ENCODE measurements at regions not wholly inside any gene's neighbourhood (a gene's known extent, or its start where the extent isn't known, plus 50 kb on each side); places are given as distances from the start of the nearest gene placed in this dataset.

- Histone ChIP-seq H3K27ac (no peak overlapping the region), H3K36me3 (no peaks in the 10 kb centered on the region), H3K9me3 (no peaks in the 10 kb centered on the region), H3K4me3 (no peak overlapping the region), H3K4me1 (no peaks in the 10 kb centered on the region), H3K27me3 (no peaks in the 10 kb centered on the region)
- no peak for DNase-seq (ENCODE audit: extremely low spot score in 2 of 2)
- TF ChIP-seq POLR2AphosphoS5 (IDR thresholded peaks at IDR 0.05; ENCODE audit: insufficient read depth in 1 of 2, low read depth in 1 of 2) (no peak), POLR2A (IDR thresholded peaks at IDR 0.05) (no peak), CTCF (IDR thresholded peaks at IDR 0.05) (no peak)
- intact Hi-C loops (cut with DNase I) = no loop called here
Observed at GRCh38 chr14:39716987-39717570, 284.8 kb upstream of the FBXO33 start.

- TF ChIP-seq POLR2AphosphoS5 (IDR thresholded peaks at IDR 0.05; ENCODE audit: insufficient read depth in 1 of 2, low read depth in 1 of 2) (no peak), CTCF (IDR thresholded peaks at IDR 0.05) (no peak), POLR2A (IDR thresholded peaks at IDR 0.05) (no peak)
- no peaks in the 10 kb centered on the region for H3K9me3 ChIP-seq
- H3K36me3 ChIP-seq = no peaks in the 10 kb centered on the region
- H3K27ac ChIP-seq = no peak overlapping the region
- no peaks in the 10 kb centered on the region for H3K27me3 ChIP-seq
- no peaks in the 10 kb centered on the region for H3K4me1 ChIP-seq
- no peak for DNase-seq (ENCODE audit: extremely low spot score in 2 of 2)
- no peak overlapping the region for H3K4me3 ChIP-seq
- intact Hi-C loops (cut with DNase I) = no loop called here
Observed at GRCh38 chr14:39712293-39712999, 280.2 kb upstream of the FBXO33 start.

- TF ChIP-seq POLR2AphosphoS5 (IDR thresholded peaks at IDR 0.05; ENCODE audit: insufficient read depth in 1 of 2, low read depth in 1 of 2) = no peak
- no peak for TF ChIP-seq CTCF (IDR thresholded peaks at IDR 0.05)
- no peak for TF ChIP-seq POLR2A (IDR thresholded peaks at IDR 0.05)
- intact Hi-C loops (cut with DNase I) = no loop called here
Observed at GRCh38 chr14:39704594-39704993, 272.4 kb upstream of the FBXO33 start.

GRCh38 chr14:39694341-39694740 is 262.1 kb upstream of the FBXO33 start:
- H3K27ac ChIP-seq = no peak overlapping the region
- H3K9me3 ChIP-seq = no peaks in the 10 kb centered on the region
- DNase-seq (ENCODE audit: extremely low spot score in 2 of 2) = no peak
- intact Hi-C loops (cut with DNase I) = no loop called here
- no peak overlapping the region for H3K4me3 ChIP-seq
- no peaks in the 10 kb centered on the region for H3K4me1 ChIP-seq
- no peaks in the 10 kb centered on the region for H3K27me3 ChIP-seq
- no peak for TF ChIP-seq POLR2A (IDR thresholded peaks at IDR 0.05)
- no peak for TF ChIP-seq CTCF (IDR thresholded peaks at IDR 0.05)
- TF ChIP-seq POLR2AphosphoS5 (IDR thresholded peaks at IDR 0.05; ENCODE audit: insufficient read depth in 1 of 2, low read depth in 1 of 2) = no peak
- no peaks in the 10 kb centered on the region for H3K36me3 ChIP-seq

More at GRCh38 chr14:39704594-39704993, 272.4 kb upstream of the FBXO33 start:
- Histone ChIP-seq H3K4me3 (no peak overlapping the region), H3K36me3 (no peaks in the 10 kb centered on the region), H3K27ac (no peak overlapping the region), H3K9me3 (no peaks in the 10 kb centered on the region), H3K27me3 (no peaks in the 10 kb centered on the region), H3K4me1 (no peaks in the 10 kb centered on the region)
- DNase-seq (ENCODE audit: extremely low spot score in 2 of 2) = no peak

- H3K27ac ChIP-seq = no peak overlapping the region
- no peaks in the 10 kb centered on the region for H3K27me3 ChIP-seq
- no peak for DNase-seq (ENCODE audit: extremely low spot score in 2 of 2)
- intact Hi-C loops (cut with DNase I) = no loop called here
- no peak for TF ChIP-seq CTCF (IDR thresholded peaks at IDR 0.05)
- no peak for TF ChIP-seq POLR2AphosphoS5 (IDR thresholded peaks at IDR 0.05; ENCODE audit: insufficient read depth in 1 of 2, low read depth in 1 of 2)
- TF ChIP-seq POLR2A (IDR thresholded peaks at IDR 0.05) = no peak
- H3K36me3 ChIP-seq = no peaks in the 10 kb centered on the region
- no peak overlapping the region for H3K4me3 ChIP-seq
- H3K9me3 ChIP-seq = no peaks in the 10 kb centered on the region
- H3K4me1 ChIP-seq = no peaks in the 10 kb centered on the region
Observed at GRCh38 chr14:39683691-39684260, 251.5 kb upstream of the FBXO33 start.
